ENCODE measurements at regions not wholly inside any gene's neighbourhood (a gene's known extent, or its start where the extent isn't known, plus 50 kb on each side); places are given as distances from the start of the nearest gene placed in this dataset.

- CTCF ChIA-PET (ENCODE audit: low intra/inter-chr PET ratio) = no interaction called here
- FAIRE-seq = no peak
These were observed 211.3 kb upstream of the RPS6KA3 start for GRCh38 chrX:20477836-20478524.

More at GRCh38 chrX:20477836-20478524, 211.3 kb upstream of the RPS6KA3 start:
- in situ Hi-C loops (cut with MboI) (no loop called here), intact Hi-C loops (cut with micrococcal nuclease) (no loop called here)
- H3K4me1 ChIP-seq (replicated peaks in 1 of 2; ENCODE audit: control insufficient read depth in 2 of 2, insufficient read depth in 2 of 2, low read length in 2 of 2) = no peaks in the 10 kb centered on the region
- H3K79me2 ChIP-seq (ENCODE audit: control insufficient read depth, insufficient read depth, low read length) = no peaks in the 10 kb centered on the region
- H3K9me1 ChIP-seq (ENCODE audit: control insufficient read depth, insufficient read depth, low read length) = no peaks in the 10 kb centered on the region
- H3K27ac ChIP-seq (ENCODE audit: extremely low read depth, low read depth, low read length) = no peak overlapping the region
- no peak overlapping the region for H3K9ac ChIP-seq (ENCODE audit: insufficient read depth in 1 of 2, low read depth in 2 of 2, low read length in 2 of 2)
- no peak overlapping the region for H3K4me3 ChIP-seq
- BruUV-seq (replicated peaks) = no TSS peak
- no peaks in the 10 kb centered on the region for H3K36me3 ChIP-seq (ENCODE audit: control insufficient read depth, insufficient read depth, low read length)
- H3K4me2 ChIP-seq (ENCODE audit: insufficient read depth, low read length) = no peak overlapping the region
- TF ChIP-seq CUX1 (CRISPR knock-in tag; IDR thresholded peaks at IDR 0.05) (no peak), DACH1 (IDR thresholded peaks at IDR 0.05; ENCODE audit: partially characterized antibody) (no peak), HEY1 (CRISPR knock-in tag; IDR thresholded peaks at IDR 0.05; ENCODE audit: borderline replicate concordance) (no peak), GATAD2A (IDR thresholded peaks at IDR 0.05) (no peak), RFX1 (IDR thresholded peaks at IDR 0.05) (no peak), FOXA3 (CRISPR knock-in tag; conservative IDR thresholded peaks at IDR 0.05 in 1 of 2, IDR thresholded peaks at IDR 0.05 in 1 of 2) (no peak), NFATC3 (IDR thresholded peaks at IDR 0.05) (no peak), HNRNPLL (IDR thresholded peaks at IDR 0.05; ENCODE audit: low read depth, low read length, poor library complexity, severe bottlenecking) (no peak), HDGF (IDR thresholded peaks at IDR 0.05) (no peak), KHSRP (IDR thresholded peaks at IDR 0.05) (no peak), TARDBP (IDR thresholded peaks at IDR 0.05) (no peak), NCOA6 (IDR thresholded peaks at IDR 0.05) (no peak), ZNF23 (CRISPR knock-in tag; IDR thresholded peaks at IDR 0.05) (no peak)
- TF ChIP-seq, protein P1, sequence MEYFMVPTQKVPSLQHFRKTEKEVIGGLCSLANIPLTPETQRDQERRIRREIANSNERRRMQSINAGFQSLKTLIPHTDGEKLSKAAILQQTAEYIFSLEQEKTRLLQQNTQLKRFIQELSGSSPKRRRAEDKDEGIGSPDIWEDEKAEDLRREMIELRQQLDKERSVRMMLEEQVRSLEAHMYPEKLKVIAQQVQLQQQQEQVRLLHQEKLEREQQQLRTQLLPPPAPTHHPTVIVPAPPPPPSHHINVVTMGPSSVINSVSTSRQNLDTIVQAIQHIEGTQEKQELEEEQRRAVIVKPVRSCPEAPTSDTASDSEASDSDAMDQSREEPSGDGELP (CRISPR knock-in tag; IDR thresholded peaks at IDR 0.05; ENCODE audit: borderline replicate concordance) = no peak
- TF ChIP-seq, protein P2, sequence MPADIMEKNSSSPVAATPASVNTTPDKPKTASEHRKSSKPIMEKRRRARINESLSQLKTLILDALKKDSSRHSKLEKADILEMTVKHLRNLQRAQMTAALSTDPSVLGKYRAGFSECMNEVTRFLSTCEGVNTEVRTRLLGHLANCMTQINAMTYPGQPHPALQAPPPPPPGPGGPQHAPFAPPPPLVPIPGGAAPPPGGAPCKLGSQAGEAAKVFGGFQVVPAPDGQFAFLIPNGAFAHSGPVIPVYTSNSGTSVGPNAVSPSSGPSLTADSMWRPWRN (IDR thresholded peaks at IDR 0.05; ENCODE audit: low read depth) = no peak
- no peaks in the 10 kb centered on the region for H3K27me3 ChIP-seq (ENCODE audit: control insufficient read depth in 2 of 2, insufficient read depth in 2 of 2, low read length in 2 of 2)
- no peaks in the 10 kb centered on the region for H3K9me3 ChIP-seq (replicated peaks; ENCODE audit: control insufficient read depth, insufficient read depth, low read depth, low read length)
- POLR2A ChIA-PET = no interaction called here
- ATAC-seq (no peak), DNase-seq (ENCODE audit: extremely low read depth in 1 of 4, low spot score in 3 of 4) (no peak)
- no peaks in the 10 kb centered on the region for H4K20me1 ChIP-seq (replicated peaks; ENCODE audit: control insufficient read depth, insufficient read depth, low read length)
- no peak overlapping the region for H2AFZ ChIP-seq (ENCODE audit: low read depth, low read length)
- WGBS (ENCODE audit: insufficient coverage, low coverage, missing lambda C conversion rate) = 0% methylated on average over 7 of the region's 8 CpGs

Data from K562 (cell line).